Neural cell (in vitro differentiated cells): ENCODE measurements at regions not wholly inside any gene's neighbourhood (a gene's known extent, or its start where the extent isn't known, plus 50 kb on each side); places are given as distances from the start of the nearest gene placed in this dataset.

Experiments
- EP300 ChIP-seq: fragments of 450-650 bp; conservative IDR thresholded peaks from 2 replicates; pipeline ENCODE4 v1.6.1; 2014; ENCODE audit warnings: antibody characterized with exemption, mild to moderate bottlenecking, moderate library complexity; ENCODE audit not compliant: poor library complexity, severe bottlenecking
- EZH2 ChIP-seq: fragments of 200-600, 300-800 bp; shearing (Covaris generic), sonication (generic); IDR thresholded peaks from 2 replicates; pipeline ENCODE4 v1.6.1; 2014; ENCODE audit warnings: antibody characterized with exemption, low read length, borderline replicate concordance, mild to moderate bottlenecking; ENCODE audit not compliant: insufficient read depth, poor library complexity, severe bottlenecking
- TAF1 ChIP-seq: IDR thresholded peaks from 2 replicates; pipeline ENCODE4 v1.6.1; 2012; ENCODE audit warnings: low read depth
- TF ChIP-seq, protein P1 (sequence below): fragments of 450-650 bp; IDR thresholded peaks from 2 replicates; pipeline ENCODE4 v1.5.1; 2014; ENCODE audit warnings: antibody characterized with exemption, mild to moderate bottlenecking, moderate library complexity; ENCODE audit not compliant: poor library complexity, severe bottlenecking
- TF ChIP-seq, protein P2 (sequence below): IDR thresholded peaks from 2 replicates; pipeline ENCODE4 v1.6.1; 2012; ENCODE audit warnings: borderline replicate concordance

DNA sequence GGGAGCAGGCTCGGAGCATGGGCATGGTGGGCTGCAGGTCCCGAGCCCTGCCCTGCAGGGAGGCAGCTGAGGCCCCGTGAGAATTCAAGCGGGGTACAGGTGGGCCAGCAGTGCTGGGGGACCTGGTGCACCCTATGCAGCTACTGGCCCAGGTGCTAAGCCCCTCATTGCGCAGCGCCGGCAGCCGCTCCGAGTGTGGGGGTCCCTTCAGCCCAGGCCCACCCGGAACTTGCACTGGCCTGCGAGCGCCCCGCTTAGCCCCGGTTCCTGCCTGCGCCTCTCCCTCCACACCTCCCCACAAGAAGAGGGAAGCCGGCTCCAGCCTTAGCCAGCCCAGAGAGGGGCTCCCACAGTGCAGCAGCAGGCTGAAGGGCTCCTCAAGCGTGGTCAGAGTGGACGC, 250.7 kb downstream of the CRPPA start:
- TF ChIP-seq EZH2 (no peak), EP300 (no peak), TAF1 (no peak)
- TF ChIP-seq, protein P1, sequence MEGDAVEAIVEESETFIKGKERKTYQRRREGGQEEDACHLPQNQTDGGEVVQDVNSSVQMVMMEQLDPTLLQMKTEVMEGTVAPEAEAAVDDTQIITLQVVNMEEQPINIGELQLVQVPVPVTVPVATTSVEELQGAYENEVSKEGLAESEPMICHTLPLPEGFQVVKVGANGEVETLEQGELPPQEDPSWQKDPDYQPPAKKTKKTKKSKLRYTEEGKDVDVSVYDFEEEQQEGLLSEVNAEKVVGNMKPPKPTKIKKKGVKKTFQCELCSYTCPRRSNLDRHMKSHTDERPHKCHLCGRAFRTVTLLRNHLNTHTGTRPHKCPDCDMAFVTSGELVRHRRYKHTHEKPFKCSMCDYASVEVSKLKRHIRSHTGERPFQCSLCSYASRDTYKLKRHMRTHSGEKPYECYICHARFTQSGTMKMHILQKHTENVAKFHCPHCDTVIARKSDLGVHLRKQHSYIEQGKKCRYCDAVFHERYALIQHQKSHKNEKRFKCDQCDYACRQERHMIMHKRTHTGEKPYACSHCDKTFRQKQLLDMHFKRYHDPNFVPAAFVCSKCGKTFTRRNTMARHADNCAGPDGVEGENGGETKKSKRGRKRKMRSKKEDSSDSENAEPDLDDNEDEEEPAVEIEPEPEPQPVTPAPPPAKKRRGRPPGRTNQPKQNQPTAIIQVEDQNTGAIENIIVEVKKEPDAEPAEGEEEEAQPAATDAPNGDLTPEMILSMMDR = no peak
- TF ChIP-seq, protein P2, sequence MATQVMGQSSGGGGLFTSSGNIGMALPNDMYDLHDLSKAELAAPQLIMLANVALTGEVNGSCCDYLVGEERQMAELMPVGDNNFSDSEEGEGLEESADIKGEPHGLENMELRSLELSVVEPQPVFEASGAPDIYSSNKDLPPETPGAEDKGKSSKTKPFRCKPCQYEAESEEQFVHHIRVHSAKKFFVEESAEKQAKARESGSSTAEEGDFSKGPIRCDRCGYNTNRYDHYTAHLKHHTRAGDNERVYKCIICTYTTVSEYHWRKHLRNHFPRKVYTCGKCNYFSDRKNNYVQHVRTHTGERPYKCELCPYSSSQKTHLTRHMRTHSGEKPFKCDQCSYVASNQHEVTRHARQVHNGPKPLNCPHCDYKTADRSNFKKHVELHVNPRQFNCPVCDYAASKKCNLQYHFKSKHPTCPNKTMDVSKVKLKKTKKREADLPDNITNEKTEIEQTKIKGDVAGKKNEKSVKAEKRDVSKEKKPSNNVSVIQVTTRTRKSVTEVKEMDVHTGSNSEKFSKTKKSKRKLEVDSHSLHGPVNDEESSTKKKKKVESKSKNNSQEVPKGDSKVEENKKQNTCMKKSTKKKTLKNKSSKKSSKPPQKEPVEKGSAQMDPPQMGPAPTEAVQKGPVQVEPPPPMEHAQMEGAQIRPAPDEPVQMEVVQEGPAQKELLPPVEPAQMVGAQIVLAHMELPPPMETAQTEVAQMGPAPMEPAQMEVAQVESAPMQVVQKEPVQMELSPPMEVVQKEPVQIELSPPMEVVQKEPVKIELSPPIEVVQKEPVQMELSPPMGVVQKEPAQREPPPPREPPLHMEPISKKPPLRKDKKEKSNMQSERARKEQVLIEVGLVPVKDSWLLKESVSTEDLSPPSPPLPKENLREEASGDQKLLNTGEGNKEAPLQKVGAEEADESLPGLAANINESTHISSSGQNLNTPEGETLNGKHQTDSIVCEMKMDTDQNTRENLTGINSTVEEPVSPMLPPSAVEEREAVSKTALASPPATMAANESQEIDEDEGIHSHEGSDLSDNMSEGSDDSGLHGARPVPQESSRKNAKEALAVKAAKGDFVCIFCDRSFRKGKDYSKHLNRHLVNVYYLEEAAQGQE = no peak
